Glutamatergic neuron (in vitro differentiated cells): ENCODE measurements at regions not wholly inside any gene's neighbourhood (a gene's known extent, or its start where the extent isn't known, plus 50 kb on each side); places are given as distances from the start of the nearest gene placed in this dataset.

Experiments
- DNase-seq: peaks from one replicate; pipeline ENCODE4 v3.0.0; 2022
- H3K27ac Mint-ChIP-seq: one replicate; pipeline ENCODE4 v1.8.0; 2020; ENCODE audit warnings: mild to moderate bottlenecking, mixed read lengths, inconsistent platforms; ENCODE audit not compliant: unreplicated experiment
- H3K27me3 Mint-ChIP-seq: one replicate; pipeline ENCODE4 v1.8.0; 2020; ENCODE audit warnings: mild to moderate bottlenecking, moderate library complexity, mixed read lengths, inconsistent platforms; ENCODE audit not compliant: unreplicated experiment
- H3K36me3 Mint-ChIP-seq: one replicate; pipeline ENCODE4 v1.8.0; 2020; ENCODE audit warnings: mild to moderate bottlenecking, mixed read lengths, inconsistent platforms; ENCODE audit not compliant: unreplicated experiment
- H3K4me1 Mint-ChIP-seq: one replicate; pipeline ENCODE4 v1.8.0; 2020; ENCODE audit warnings: mild to moderate bottlenecking, low read depth, mixed read lengths, inconsistent platforms; ENCODE audit not compliant: unreplicated experiment
- H3K4me3 Mint-ChIP-seq: one replicate; pipeline ENCODE4 v1.8.0; 2020; ENCODE audit warnings: mild to moderate bottlenecking, mixed read lengths, inconsistent platforms; ENCODE audit not compliant: unreplicated experiment
- H3K9me3 Mint-ChIP-seq: one replicate; pipeline ENCODE4 v1.8.0; 2020; ENCODE audit warnings: mild to moderate bottlenecking, moderate library complexity, mixed read lengths, inconsistent platforms; ENCODE audit not compliant: unreplicated experiment
- CTCF ChIP-seq: fragments of 200-600 bp; sonication (generic); IDR thresholded peaks from one replicate; pipeline ENCODE4 v1.5.0; 2021; ENCODE audit not compliant: partially characterized antibody, unreplicated experiment

- H3K27ac Mint-ChIP-seq: no peak overlapping the region
- no peaks in the 10 kb centered on the region for H3K27me3 Mint-ChIP-seq
- no peak for TF ChIP-seq CTCF
- H3K4me3 Mint-ChIP-seq: no peak overlapping the region
- no peaks in the 10 kb centered on the region for H3K36me3 Mint-ChIP-seq
- no peaks in the 10 kb centered on the region for H3K9me3 Mint-ChIP-seq
- H3K4me1 Mint-ChIP-seq: peaks cover 25% of the 10 kb centered on the region
- no peak for DNase-seq
Measured at GRCh38 chr3:107976202-107976800, 114.5 kb downstream of the CD47 start.

GRCh38 chr3:107975529-107976201, 115.2 kb downstream of the CD47 start:
- no peak for TF ChIP-seq CTCF
- no peaks in the 10 kb centered on the region for H3K27me3 Mint-ChIP-seq
- H3K27ac Mint-ChIP-seq: no peak overlapping the region
- DNase-seq: no peak
- no peaks in the 10 kb centered on the region for H3K36me3 Mint-ChIP-seq
- peaks cover 31% of the 10 kb centered on the region for H3K4me1 Mint-ChIP-seq
- no peaks in the 10 kb centered on the region for H3K9me3 Mint-ChIP-seq
- no peak overlapping the region for H3K4me3 Mint-ChIP-seq

GRCh38 chr3:107973961-107974360, 116.9 kb downstream of the CD47 start:
- no peaks in the 10 kb centered on the region for H3K27me3 Mint-ChIP-seq
- H3K4me3 Mint-ChIP-seq: no peak overlapping the region
- no peak for DNase-seq
- no peak for TF ChIP-seq CTCF
- no peak overlapping the region for H3K27ac Mint-ChIP-seq
- peaks cover 32% of the 10 kb centered on the region for H3K4me1 Mint-ChIP-seq
- no peaks in the 10 kb centered on the region for H3K36me3 Mint-ChIP-seq
- H3K9me3 Mint-ChIP-seq: no peaks in the 10 kb centered on the region

- no peak overlapping the region for H3K4me3 Mint-ChIP-seq
- peaks cover 2% of the 10 kb centered on the region for H3K27me3 Mint-ChIP-seq
- no peak for DNase-seq
- TF ChIP-seq CTCF: no peak
- H3K36me3 Mint-ChIP-seq: no peaks in the 10 kb centered on the region
- no peak overlapping the region for H3K27ac Mint-ChIP-seq
- H3K9me3 Mint-ChIP-seq: no peaks in the 10 kb centered on the region
- H3K4me1 Mint-ChIP-seq: peaks cover 33% of the 10 kb centered on the region
Measured at GRCh38 chr3:107973152-107973551, 117.7 kb downstream of the CD47 start.

GRCh38 chr3:107970993-107971580, 119.7 kb downstream of the CD47 start:
- Mint-ChIP-seq H3K4me1 (peaks cover 19% of the 10 kb centered on the region), H3K9me3 (no peaks in the 10 kb centered on the region), H3K36me3 (no peaks in the 10 kb centered on the region), H3K27me3 (peaks cover 2% of the 10 kb centered on the region), H3K4me3 (peak overlapping the region; percentile 19), H3K27ac (no peak overlapping the region)
- TF ChIP-seq CTCF: no peak
- no peak for DNase-seq
